Nephron (organoid): ENCODE measurements at regions not wholly inside any gene's neighbourhood (a gene's known extent, or its start where the extent isn't known, plus 50 kb on each side); places are given as distances from the start of the nearest gene placed in this dataset.

ENCODE experiments used
- H3K27ac Mint-ChIP-seq, 3 experiments: 2 replicates each; pipeline ENCODE4 v1.8.0; 2020; ENCODE audit warnings: mixed read lengths in 3 of 3, mild to moderate bottlenecking in 2 of 3, moderate library complexity in 1 of 3
- H3K27me3 Mint-ChIP-seq: 2 replicates; pipeline ENCODE4 v1.8.0; 2021; ENCODE audit warnings: low read depth, mild to moderate bottlenecking, moderate library complexity, mixed read lengths
- H3K36me3 Mint-ChIP-seq: 2 replicates; pipeline ENCODE4 v1.8.0; 2020; ENCODE audit warnings: low read depth, mixed read lengths
- H3K4me1 Mint-ChIP-seq: 2 replicates; pipeline ENCODE4 v1.8.0; 2020; ENCODE audit warnings: mixed read lengths
- H3K4me3 Mint-ChIP-seq, 3 experiments: 2 replicates each; pipeline ENCODE4 v1.8.0; 2020; ENCODE audit warnings: mild to moderate bottlenecking in 3 of 3, mixed read lengths in 3 of 3, moderate library complexity in 2 of 3
- H3K9me3 Mint-ChIP-seq: 2 replicates; pipeline ENCODE4 v1.8.0; 2020; ENCODE audit warnings: mixed read lengths
- CTCF ChIP-seq, 3 experiments: fragments of 200-600 bp; sonication (generic); IDR thresholded peaks; one replicate each; pipeline ENCODE4 v1.5.0; 2021; ENCODE audit warnings: antibody characterized with exemption in 3 of 3; ENCODE audit not compliant: unreplicated experiment in 3 of 3

- TF ChIP-seq CTCF (IDR thresholded peaks at IDR 0.05; ENCODE audit: unreplicated experiment in 3 of 3): no peak
- H3K27ac Mint-ChIP-seq: no peak overlapping the region
- H3K9me3 Mint-ChIP-seq: no peaks in the 10 kb centered on the region
- no peaks in the 10 kb centered on the region for H3K36me3 Mint-ChIP-seq
- H3K4me3 Mint-ChIP-seq: no peak overlapping the region
- H3K27me3 Mint-ChIP-seq: peaks cover 5% of the 10 kb centered on the region
- peaks cover 23% of the 10 kb centered on the region for H3K4me1 Mint-ChIP-seq
Observed at GRCh38 chr10:118501171-118501570, 94.3 kb downstream of the PRLHR start.

GRCh38 chr10:118500477-118501104 lies 94.9 kb downstream of the PRLHR start:
- no peaks in the 10 kb centered on the region for H3K9me3 Mint-ChIP-seq
- H3K27ac Mint-ChIP-seq: no peak overlapping the region
- no peak overlapping the region for H3K4me3 Mint-ChIP-seq
- no peaks in the 10 kb centered on the region for H3K36me3 Mint-ChIP-seq
- H3K27me3 Mint-ChIP-seq: peaks cover 5% of the 10 kb centered on the region
- H3K4me1 Mint-ChIP-seq: peaks cover 27% of the 10 kb centered on the region
- no peak for TF ChIP-seq CTCF (IDR thresholded peaks at IDR 0.05; ENCODE audit: unreplicated experiment in 3 of 3)

GRCh38 chr10:118499186-118499585 lies 96.3 kb downstream of the PRLHR start:
- no peak for TF ChIP-seq CTCF (IDR thresholded peaks at IDR 0.05; ENCODE audit: unreplicated experiment in 3 of 3)
- Mint-ChIP-seq H3K27me3 (peaks cover 5% of the 10 kb centered on the region), H3K27ac (peak overlapping the region; percentile 14 to 45 (median 24)), H3K9me3 (no peaks in the 10 kb centered on the region), H3K36me3 (no peaks in the 10 kb centered on the region), H3K4me1 (peaks cover 31% of the 10 kb centered on the region), H3K4me3 (peak overlapping the region in 2 of 3 experiments; percentile 9 to 49)

- Mint-ChIP-seq H3K27me3 (peaks cover 5% of the 10 kb centered on the region), H3K4me1 (peaks cover 31% of the 10 kb centered on the region), H3K27ac (no peak overlapping the region), H3K9me3 (no peaks in the 10 kb centered on the region), H3K4me3 (no peak overlapping the region), H3K36me3 (no peaks in the 10 kb centered on the region)
- no peak for TF ChIP-seq CTCF (IDR thresholded peaks at IDR 0.05; ENCODE audit: unreplicated experiment in 3 of 3)
Observed at GRCh38 chr10:118498623-118499022, 96.8 kb downstream of the PRLHR start.

- Mint-ChIP-seq H3K36me3 (no peaks in the 10 kb centered on the region), H3K27me3 (peaks cover 5% of the 10 kb centered on the region), H3K27ac (peak overlapping the region in 1 of 3 experiments; percentile 52), H3K4me1 (peaks cover 35% of the 10 kb centered on the region), H3K9me3 (no peaks in the 10 kb centered on the region), H3K4me3 (no peak overlapping the region)
- no peak for TF ChIP-seq CTCF (IDR thresholded peaks at IDR 0.05; ENCODE audit: unreplicated experiment in 3 of 3)
Observed at GRCh38 chr10:118497227-118497626, 98.2 kb downstream of the PRLHR start.

- no peak for TF ChIP-seq CTCF (IDR thresholded peaks at IDR 0.05; ENCODE audit: unreplicated experiment in 3 of 3)
- H3K4me3 Mint-ChIP-seq: no peak overlapping the region
- H3K4me1 Mint-ChIP-seq: peaks cover 36% of the 10 kb centered on the region
- no peaks in the 10 kb centered on the region for H3K36me3 Mint-ChIP-seq
- no peaks in the 10 kb centered on the region for H3K9me3 Mint-ChIP-seq
- peaks cover 5% of the 10 kb centered on the region for H3K27me3 Mint-ChIP-seq
- peak overlapping the region in 2 of 3 experiments; percentile 1 to 52 for H3K27ac Mint-ChIP-seq
Observed at GRCh38 chr10:118496525-118496924, 98.9 kb downstream of the PRLHR start.
